Lower leg skin (tissue), 4 donors: ENCODE measurements at regions not wholly inside any gene's neighbourhood (a gene's known extent, or its start where the extent isn't known, plus 50 kb on each side); places are given as distances from the start of the nearest gene placed in this dataset.

Experiments used
- DNase-seq, 2 donors: peaks; one replicate each; pipeline ENCODE4 v3.0.0-alpha.2; 2019; ENCODE audit warnings: low spot score in 2 of 2
- H3K4me3 ChIP-seq: fragments of 200-600 bp; sonication (generic); 2 replicates; pipeline ENCODE4 v1.5.1; 2017; ENCODE audit warnings: mild to moderate bottlenecking, low read depth; ENCODE audit not compliant: poor library complexity, severe bottlenecking
- CTCF ChIP-seq, 3 donors: fragments of 450-650 bp; IDR thresholded peaks; one replicate each; pipeline ENCODE4 v1.5.1; 2016; ENCODE audit warnings: antibody characterized with exemption in 3 of 3, mild to moderate bottlenecking in 3 of 3, moderate library complexity in 2 of 3
- POLR2A ChIP-seq, 2 donors: fragments of 450-650 bp; IDR thresholded peaks; one replicate each; pipeline ENCODE4 v1.6.1; 2016 to 2017; ENCODE audit warnings: antibody characterized with exemption in 2 of 2, mild to moderate bottlenecking in 1 of 2, moderate library complexity in 1 of 2
- WGBS, 2 donors: methylation state at CpG; one replicate each; pipeline ENCODE4 v1.1.5; 2018; 5-methylcytosine and 5-hydroxymethylcytosine counted together
- intact Hi-C: fragments of 100-400 bp; cut with DNase I; formaldehyde crosslinking; loops from one replicate; pipeline ENCODE4 v1.15.0; 2023; ENCODE audit warnings: low total_unique reads

GRCh38 chrY:19484997-19485396, 259.5 kb downstream of the KDM5D start:
- TF ChIP-seq POLR2A (IDR thresholded peaks at IDR 0.05) (no peak), CTCF (IDR thresholded peaks at IDR 0.05) (no peak)
- WGBS, 2 donors = 91% methylated on average over 2 of the region's 2 CpGs; no CpG with 5 or more reads in 1 of the 2 donors
- H3K4me3 ChIP-seq = no peak overlapping the region
- no peak for DNase-seq
- intact Hi-C loops = no loop called here

- TF ChIP-seq CTCF (IDR thresholded peaks at IDR 0.05) (no peak), POLR2A (IDR thresholded peaks at IDR 0.05) (no peak)
- intact Hi-C loops = no loop called here
- H3K4me3 ChIP-seq = no peak overlapping the region
- DNase-seq = no peak
Measured at GRCh38 chrY:19479141-19479540, 265.4 kb downstream of the KDM5D start.

- intact Hi-C loops = no loop called here
- WGBS, 2 donors = 74% methylated on average over 1 of the region's 1 CpG; no CpG with 5 or more reads in 1 of the 2 donors
- no peak for TF ChIP-seq POLR2A (IDR thresholded peaks at IDR 0.05)
- DNase-seq = no peak
- no peak overlapping the region for H3K4me3 ChIP-seq
Measured at GRCh38 chrY:19477959-19478358, 266.6 kb downstream of the KDM5D start.

GRCh38 chrY:19465809-19466208, 278.7 kb downstream of the KDM5D start:
- no peak overlapping the region for H3K4me3 ChIP-seq
- DNase-seq = no peak
- no peak for TF ChIP-seq POLR2A (IDR thresholded peaks at IDR 0.05)
- no peak for TF ChIP-seq CTCF (IDR thresholded peaks at IDR 0.05)
- intact Hi-C loops = no loop called here

- H3K4me3 ChIP-seq = no peak overlapping the region
- DNase-seq = no peak
- TF ChIP-seq CTCF (IDR thresholded peaks at IDR 0.05) (no peak), POLR2A (IDR thresholded peaks at IDR 0.05) (no peak)
- intact Hi-C loops = no loop called here
Measured at GRCh38 chrY:19456855-19457448, 287.6 kb downstream of the KDM5D start.

- no peak for TF ChIP-seq POLR2A (IDR thresholded peaks at IDR 0.05)
- TF ChIP-seq CTCF (IDR thresholded peaks at IDR 0.05) = no peak
- 1% methylated on average over 4 of the region's 4 CpGs; no CpG with 5 or more reads in 1 of the 2 donors for WGBS, 2 donors
- no peak for DNase-seq
- intact Hi-C loops = no loop called here
- no peak overlapping the region for H3K4me3 ChIP-seq
Measured at GRCh38 chrY:19433059-19433458, 311.5 kb downstream of the KDM5D start.
